ENCODE measurements at regions not wholly inside any gene's neighbourhood (a gene's known extent, or its start where the extent isn't known, plus 50 kb on each side); places are given as distances from the start of the nearest gene placed in this dataset.

DNA sequence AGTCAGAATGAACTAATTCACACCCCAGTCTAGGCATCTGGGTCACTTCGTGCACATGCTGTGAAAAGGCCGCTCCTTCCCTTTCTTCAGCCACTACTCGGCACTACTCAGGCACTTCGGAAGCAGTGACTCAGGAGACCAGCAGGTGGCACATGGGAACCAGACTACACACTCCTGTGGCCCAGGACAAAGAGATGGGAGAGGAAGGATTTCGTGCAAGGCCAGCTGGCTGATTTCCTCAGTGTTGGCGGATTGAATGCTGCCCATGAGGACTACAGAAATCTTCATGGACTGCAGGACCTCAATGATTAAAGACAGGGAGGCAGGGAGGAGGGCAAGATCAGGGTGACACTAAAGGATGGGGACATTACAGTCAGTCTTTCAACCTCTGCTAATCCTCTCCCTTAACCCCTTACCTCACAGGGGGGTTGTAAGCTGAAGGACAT lies 117.8 kb upstream of the SPACA1 start:
- DNase-seq (ENCODE audit: low read depth, low spot score) (peak; percentile 49), FAIRE-seq (peak; percentile 98)
- Histone ChIP-seq H3K9ac (ENCODE audit: control insufficient read depth, extremely low read depth, insufficient read depth, low read length) (no peak overlapping the region), H3K4me2 (ENCODE audit: control insufficient read depth, extremely low read depth, insufficient read depth, low read depth, low read length) (peak overlapping the region; percentile 12), H3K9me3 (ENCODE audit: control insufficient read depth, low read depth, low read length) (no peaks in the 10 kb centered on the region), H3K36me3 (ENCODE audit: control insufficient read depth in 2 of 2, extremely low read depth in 1 of 2, insufficient read depth in 2 of 2, low read length in 2 of 2) (no peaks in the 10 kb centered on the region), H3K9me1 (ENCODE audit: control insufficient read depth, extremely low read depth, insufficient read depth, low read length) (no peaks in the 10 kb centered on the region), H2AFZ (ENCODE audit: control insufficient read depth, low read length) (peak overlapping the region; percentile 67), H3K4me3 (ENCODE audit: control insufficient read depth in 2 of 3, extremely low read depth in 1 of 3, insufficient read depth in 2 of 3, low read depth in 1 of 3, low read length in 3 of 3) (no peak overlapping the region), H3K79me2 (ENCODE audit: control insufficient read depth, insufficient read depth, low read length) (no peaks in the 10 kb centered on the region), H3K27me3 (ENCODE audit: control insufficient read depth, extremely low read depth, insufficient read depth, low read length) (peaks cover under 1% of the 10 kb centered on the region), H4K20me1 (ENCODE audit: control insufficient read depth, extremely low read depth, insufficient read depth, low read length) (no peaks in the 10 kb centered on the region), H3K4me1 (ENCODE audit: control insufficient read depth, extremely low read depth, insufficient read depth, low read length) (no peaks in the 10 kb centered on the region), H3K27ac (ENCODE audit: control insufficient read depth, insufficient read depth, low read length) (no peak overlapping the region)
- dilution Hi-C loops (cut with MboI; ENCODE audit: extremely low pct_ligation_motif_present, low sequenced_read_pairs), result no loop called here
- TF ChIP-seq, protein P1, sequence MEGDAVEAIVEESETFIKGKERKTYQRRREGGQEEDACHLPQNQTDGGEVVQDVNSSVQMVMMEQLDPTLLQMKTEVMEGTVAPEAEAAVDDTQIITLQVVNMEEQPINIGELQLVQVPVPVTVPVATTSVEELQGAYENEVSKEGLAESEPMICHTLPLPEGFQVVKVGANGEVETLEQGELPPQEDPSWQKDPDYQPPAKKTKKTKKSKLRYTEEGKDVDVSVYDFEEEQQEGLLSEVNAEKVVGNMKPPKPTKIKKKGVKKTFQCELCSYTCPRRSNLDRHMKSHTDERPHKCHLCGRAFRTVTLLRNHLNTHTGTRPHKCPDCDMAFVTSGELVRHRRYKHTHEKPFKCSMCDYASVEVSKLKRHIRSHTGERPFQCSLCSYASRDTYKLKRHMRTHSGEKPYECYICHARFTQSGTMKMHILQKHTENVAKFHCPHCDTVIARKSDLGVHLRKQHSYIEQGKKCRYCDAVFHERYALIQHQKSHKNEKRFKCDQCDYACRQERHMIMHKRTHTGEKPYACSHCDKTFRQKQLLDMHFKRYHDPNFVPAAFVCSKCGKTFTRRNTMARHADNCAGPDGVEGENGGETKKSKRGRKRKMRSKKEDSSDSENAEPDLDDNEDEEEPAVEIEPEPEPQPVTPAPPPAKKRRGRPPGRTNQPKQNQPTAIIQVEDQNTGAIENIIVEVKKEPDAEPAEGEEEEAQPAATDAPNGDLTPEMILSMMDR (optimal IDR thresholded peaks at IDR 0.05 in 1 of 3, IDR thresholded peaks at IDR 0.05 in 1 of 3, conservative IDR thresholded peaks at IDR 0.05 in 1 of 3; ENCODE audit: extremely low read depth in 1 of 3, insufficient read depth in 2 of 3, low read length in 3 of 3), result peak; percentile 89 to 98 (median 96)
- no peak for TF ChIP-seq EZH2 (IDR thresholded peaks at IDR 0.05; ENCODE audit: low read length)

DNA sequence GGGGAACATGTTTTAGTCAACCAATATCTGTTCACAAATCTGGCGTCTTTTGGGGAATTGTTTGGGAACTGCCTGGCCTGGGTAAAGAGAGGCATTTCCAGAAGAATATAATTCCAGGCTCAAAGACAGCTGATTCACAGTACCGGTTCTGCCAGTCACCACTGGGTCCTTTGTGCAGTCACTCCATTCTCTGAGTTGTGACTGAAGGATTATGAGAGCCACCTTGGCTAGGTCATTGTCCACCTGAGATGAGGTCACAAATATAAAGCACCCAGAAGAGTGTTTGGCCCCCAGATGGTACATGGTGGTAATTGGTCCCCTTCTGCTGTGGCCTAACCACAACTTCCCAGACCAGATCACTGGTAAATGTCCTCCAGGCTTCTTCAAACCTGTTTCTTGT lies 121.0 kb upstream of the SPACA1 start:
- no peaks in the 10 kb centered on the region for H3K9me3 ChIP-seq (ENCODE audit: control insufficient read depth, low read depth, low read length)
- dilution Hi-C loops (cut with MboI; ENCODE audit: extremely low pct_ligation_motif_present, low sequenced_read_pairs), result no loop called here
- DNase-seq (ENCODE audit: low read depth, low spot score), result no peak

More for the DNA sequence above, 121.0 kb upstream of the SPACA1 start:
- Histone ChIP-seq H3K4me3 (ENCODE audit: control insufficient read depth in 2 of 3, extremely low read depth in 1 of 3, insufficient read depth in 2 of 3, low read depth in 1 of 3, low read length in 3 of 3) (no peak overlapping the region), H3K79me2 (ENCODE audit: control insufficient read depth, insufficient read depth, low read length) (no peaks in the 10 kb centered on the region), H4K20me1 (ENCODE audit: control insufficient read depth, extremely low read depth, insufficient read depth, low read length) (no peaks in the 10 kb centered on the region), H3K27me3 (ENCODE audit: control insufficient read depth, extremely low read depth, insufficient read depth, low read length) (peaks cover 9% of the 10 kb centered on the region), H2AFZ (ENCODE audit: control insufficient read depth, low read length) (no peak overlapping the region), H3K27ac (ENCODE audit: control insufficient read depth, insufficient read depth, low read length) (no peak overlapping the region), H3K36me3 (ENCODE audit: control insufficient read depth in 2 of 2, extremely low read depth in 1 of 2, insufficient read depth in 2 of 2, low read length in 2 of 2) (no peaks in the 10 kb centered on the region), H3K4me1 (ENCODE audit: control insufficient read depth, extremely low read depth, insufficient read depth, low read length) (no peaks in the 10 kb centered on the region), H3K4me2 (ENCODE audit: control insufficient read depth, extremely low read depth, insufficient read depth, low read depth, low read length) (no peak overlapping the region), H3K9me1 (ENCODE audit: control insufficient read depth, extremely low read depth, insufficient read depth, low read length) (no peaks in the 10 kb centered on the region), H3K9ac (ENCODE audit: control insufficient read depth, extremely low read depth, insufficient read depth, low read length) (no peak overlapping the region)
- no peak for TF ChIP-seq EZH2 (IDR thresholded peaks at IDR 0.05; ENCODE audit: low read length)
- TF ChIP-seq, protein P1 (optimal IDR thresholded peaks at IDR 0.05 in 1 of 3, IDR thresholded peaks at IDR 0.05 in 1 of 3, conservative IDR thresholded peaks at IDR 0.05 in 1 of 3; ENCODE audit: extremely low read depth in 1 of 3, insufficient read depth in 2 of 3, low read length in 3 of 3), result no peak
- no peak for FAIRE-seq
